KG1 (cell line): ENCODE measurements at regions not wholly inside any gene's neighbourhood (a gene's known extent, or its start where the extent isn't known, plus 50 kb on each side); places are given as distances from the start of the nearest gene placed in this dataset.

Experiments used
- DNase-seq: peaks from one replicate; lab custom pipeline; 2025; lab: John Stamatoyannopoulos, UW

- no peak for DNase-seq
Observed at GRCh38 chr9:135196474-135196873, 109.0 kb downstream of the OLFM1 start.

- no peak for DNase-seq
Observed at GRCh38 chr9:135198144-135198543, 110.7 kb downstream of the OLFM1 start.

GRCh38 chr9:135198586-135199285, 111.3 kb downstream of the OLFM1 start:
- DNase-seq, result no peak

- DNase-seq, result no peak
Observed at GRCh38 chr9:135199489-135199888, 112.0 kb downstream of the OLFM1 start.

- DNase-seq, result no peak
Observed at GRCh38 chr9:135201711-135202110, 114.2 kb downstream of the OLFM1 start.

GRCh38 chr9:135204177-135204576, 116.7 kb downstream of the OLFM1 start:
- no peak for DNase-seq

GRCh38 chr9:135209136-135209535, 121.7 kb downstream of the OLFM1 start:
- DNase-seq, result no peak

GRCh38 chr9:135209852-135210251, 122.4 kb downstream of the OLFM1 start:
- DNase-seq, result no peak

GRCh38 chr9:135210676-135211523, 123.4 kb downstream of the OLFM1 start:
- no peak for DNase-seq

- no peak for DNase-seq
Observed at GRCh38 chr9:135211524-135211890, 124.0 kb downstream of the OLFM1 start.

- DNase-seq, result no peak
Observed at GRCh38 chr9:135212961-135213360, 125.5 kb downstream of the OLFM1 start.

GRCh38 chr9:135213566-135213965, 126.1 kb downstream of the OLFM1 start:
- no peak for DNase-seq

- DNase-seq, result no peak
Observed at GRCh38 chr9:135214054-135214640, 126.7 kb downstream of the OLFM1 start.

GRCh38 chr9:135214706-135215105, 127.2 kb downstream of the OLFM1 start:
- DNase-seq, result no peak

GRCh38 chr9:135215571-135216161, 128.2 kb downstream of the OLFM1 start:
- DNase-seq, result no peak

GRCh38 chr9:135216236-135216635, 128.8 kb downstream of the OLFM1 start:
- DNase-seq, result no peak

GRCh38 chr9:135216791-135217441, 129.4 kb downstream of the OLFM1 start:
- no peak for DNase-seq

GRCh38 chr9:135217836-135218235, 130.4 kb downstream of the OLFM1 start:
- no peak for DNase-seq

GRCh38 chr9:135218331-135219225, 131.1 kb downstream of the OLFM1 start:
- DNase-seq, result no peak

- DNase-seq, result no peak
Observed at GRCh38 chr9:135219676-135220600, 132.5 kb downstream of the OLFM1 start.
